ENCODE measurements at regions not wholly inside any gene's neighbourhood (a gene's known extent, or its start where the extent isn't known, plus 50 kb on each side); places are given as distances from the start of the nearest gene placed in this dataset.

DNA sequence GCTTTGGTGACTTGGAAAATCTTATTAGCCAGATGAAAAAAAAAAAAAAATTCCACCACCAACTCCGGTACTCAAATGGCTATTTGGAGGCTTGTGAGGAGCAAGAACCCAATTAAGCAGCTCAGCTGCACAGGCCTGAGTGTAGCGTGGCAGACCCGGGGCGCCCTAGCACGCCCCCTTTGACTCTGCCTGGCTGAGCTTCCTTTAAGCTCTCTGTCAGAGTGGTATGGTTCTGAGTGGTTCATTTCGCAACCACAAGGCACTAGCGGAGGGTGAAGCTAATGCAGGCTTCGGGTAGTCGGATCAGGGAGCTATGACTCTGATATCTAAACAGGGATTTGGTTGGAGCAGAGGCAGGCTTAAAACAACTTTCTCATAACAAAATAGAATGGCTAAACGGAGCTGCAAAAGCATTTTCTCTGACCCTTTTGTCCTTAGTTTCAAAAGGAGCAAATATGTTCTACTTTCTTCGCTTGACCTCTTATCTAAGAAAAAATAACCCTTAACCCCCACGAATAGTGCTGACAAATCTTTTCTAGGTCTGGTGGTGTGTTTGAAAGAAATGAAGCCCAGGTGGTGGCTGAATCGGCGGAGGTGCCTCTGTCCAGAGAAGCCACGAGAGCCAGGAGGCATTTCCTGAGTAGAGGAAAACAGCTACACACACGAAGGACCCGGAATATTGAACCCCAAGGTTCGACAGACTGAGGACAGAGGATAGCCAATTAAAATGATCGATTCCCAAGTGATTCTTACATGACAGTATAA, 285.4 kb upstream of the GLI3 start:
- TF ChIP-seq MXI1 (conservative IDR thresholded peaks at IDR 0.05; ENCODE audit: poor library complexity, severe bottlenecking) = no peak
- TF ChIP-seq RAD21 (conservative IDR thresholded peaks at IDR 0.05) = no peak
- no peak for TF ChIP-seq TAF1 (IDR thresholded peaks at IDR 0.05; ENCODE audit: low read depth)
- TF ChIP-seq, protein P1, sequence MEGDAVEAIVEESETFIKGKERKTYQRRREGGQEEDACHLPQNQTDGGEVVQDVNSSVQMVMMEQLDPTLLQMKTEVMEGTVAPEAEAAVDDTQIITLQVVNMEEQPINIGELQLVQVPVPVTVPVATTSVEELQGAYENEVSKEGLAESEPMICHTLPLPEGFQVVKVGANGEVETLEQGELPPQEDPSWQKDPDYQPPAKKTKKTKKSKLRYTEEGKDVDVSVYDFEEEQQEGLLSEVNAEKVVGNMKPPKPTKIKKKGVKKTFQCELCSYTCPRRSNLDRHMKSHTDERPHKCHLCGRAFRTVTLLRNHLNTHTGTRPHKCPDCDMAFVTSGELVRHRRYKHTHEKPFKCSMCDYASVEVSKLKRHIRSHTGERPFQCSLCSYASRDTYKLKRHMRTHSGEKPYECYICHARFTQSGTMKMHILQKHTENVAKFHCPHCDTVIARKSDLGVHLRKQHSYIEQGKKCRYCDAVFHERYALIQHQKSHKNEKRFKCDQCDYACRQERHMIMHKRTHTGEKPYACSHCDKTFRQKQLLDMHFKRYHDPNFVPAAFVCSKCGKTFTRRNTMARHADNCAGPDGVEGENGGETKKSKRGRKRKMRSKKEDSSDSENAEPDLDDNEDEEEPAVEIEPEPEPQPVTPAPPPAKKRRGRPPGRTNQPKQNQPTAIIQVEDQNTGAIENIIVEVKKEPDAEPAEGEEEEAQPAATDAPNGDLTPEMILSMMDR (IDR thresholded peaks at IDR 0.05; ENCODE audit: poor library complexity, severe bottlenecking) = peak; percentile 18

Measured in neural cell (in vitro differentiated cells).